Activated CD4-positive, alpha-beta T cell treated with anti-CD3 and anti-CD28 coated beads, Interleukin-10, Interleukin-2, amounts not matched to agents 100 ng/mL and 50 ng/mL, durations not matched to agents 16 hours and 8 hours (primary cell): ENCODE measurements at regions not wholly inside any gene's neighbourhood (a gene's known extent, or its start where the extent isn't known, plus 50 kb on each side); places are given as distances from the start of the nearest gene placed in this dataset.
"Not testable (repeated sequence)": the region's sequence is repeated elsewhere in the genome, so short reads cannot be mapped to it uniquely, and the experiment has no call there.

ENCODE experiments used
- DNase-seq: peaks from one replicate; pipeline ENCODE4 v3.0.0-alpha.2; 2020

GRCh38 chr17:71516149-71516548 is 604.7 kb upstream of the SOX9 start:
- DNase-seq = no peak

- DNase-seq = no peak
Measured at GRCh38 chr17:71519285-71519684, 601.5 kb upstream of the SOX9 start.

DNA sequence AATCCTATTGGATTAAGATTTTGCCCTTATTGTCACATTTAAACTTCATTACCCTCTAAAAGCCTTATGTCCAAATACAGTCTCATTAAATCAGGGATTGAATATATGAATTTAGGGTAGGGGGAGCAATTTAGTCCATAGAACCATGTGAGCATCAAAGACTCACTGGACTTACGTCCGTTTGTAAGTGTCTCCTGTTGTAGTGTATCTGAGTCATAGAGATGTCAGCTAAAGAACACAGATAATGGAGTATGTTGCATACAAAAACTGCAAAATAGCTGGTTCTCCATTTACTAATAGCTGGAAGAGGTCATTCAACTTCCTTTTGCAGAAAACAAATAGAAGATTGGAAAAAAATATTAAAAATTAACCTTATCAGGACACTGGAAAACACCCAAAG is 599.1 kb upstream of the SOX9 start:
- no peak for DNase-seq

DNA sequence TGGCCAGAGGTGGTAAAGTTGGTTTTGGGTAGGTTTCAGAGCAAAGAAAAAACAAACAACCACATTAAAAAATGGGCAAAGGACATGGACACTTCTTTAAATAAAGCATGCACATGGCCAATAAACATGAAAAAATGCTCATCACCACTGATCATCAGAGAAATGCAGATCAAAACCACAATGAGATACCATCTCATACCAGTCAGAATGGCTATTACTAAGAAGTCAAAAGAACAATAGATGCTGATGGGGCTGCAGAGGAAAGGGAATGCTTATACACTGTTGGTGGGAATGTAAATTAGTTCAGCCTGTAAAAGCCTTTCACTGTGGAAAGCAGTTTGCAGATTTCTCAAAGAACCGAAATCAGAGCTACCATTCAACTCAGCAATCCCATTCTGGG is 598.4 kb upstream of the SOX9 start:
- no peak for DNase-seq

DNA sequence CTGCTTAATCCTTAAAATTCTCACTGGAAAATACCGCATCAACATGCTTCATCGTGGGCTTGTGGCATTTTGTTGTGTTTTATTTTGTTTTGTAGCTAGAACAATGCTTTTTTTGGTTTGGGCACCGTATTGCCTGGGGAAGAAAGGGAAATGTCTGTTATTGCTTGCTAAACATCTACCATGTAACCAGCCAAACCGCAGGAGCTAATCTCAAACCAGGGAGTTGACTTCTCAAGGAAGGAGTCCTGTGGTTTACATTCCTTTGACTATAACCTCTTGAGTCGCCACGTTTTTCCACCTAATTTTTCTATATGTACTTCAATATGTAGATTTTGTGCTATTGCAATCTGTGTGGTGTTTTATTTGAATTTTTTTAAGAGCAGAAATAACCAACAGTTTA is 593.5 kb upstream of the SOX9 start:
- DNase-seq = no peak

- no peak for DNase-seq
Measured at GRCh38 chr17:71528210-71528609, 592.6 kb upstream of the SOX9 start.

GRCh38 chr17:71530248-71530647 is 590.6 kb upstream of the SOX9 start:
- DNase-seq = no peak

GRCh38 chr17:71535321-71535720 is 585.5 kb upstream of the SOX9 start:
- no peak for DNase-seq

GRCh38 chr17:71546419-71546818 is 574.4 kb upstream of the SOX9 start:
- DNase-seq = no peak

DNA sequence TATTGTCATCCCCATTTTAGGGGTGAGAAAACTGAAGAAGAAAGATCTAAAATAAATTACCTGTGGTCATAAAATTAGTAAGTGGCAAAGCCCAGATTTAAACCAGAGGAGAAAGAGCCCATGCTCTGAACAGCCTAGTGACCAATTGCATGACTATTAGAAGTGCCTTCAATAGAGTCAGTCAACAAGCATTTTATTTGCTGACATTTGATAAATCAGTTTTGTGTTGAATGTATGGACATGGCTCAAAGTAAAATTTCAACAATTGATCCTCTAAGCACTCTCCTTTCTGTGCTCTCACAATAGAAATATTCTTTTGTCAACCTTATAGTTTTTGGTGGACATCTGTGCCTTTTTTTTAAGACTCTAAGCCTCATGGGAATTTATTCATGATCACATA is 572.9 kb upstream of the SOX9 start:
- DNase-seq = no peak

- no peak for DNase-seq
Measured at GRCh38 chr17:71548540-71549190, 572.2 kb upstream of the SOX9 start.

- DNase-seq = no peak
Measured at GRCh38 chr17:71550675-71551074, 570.1 kb upstream of the SOX9 start.

DNA sequence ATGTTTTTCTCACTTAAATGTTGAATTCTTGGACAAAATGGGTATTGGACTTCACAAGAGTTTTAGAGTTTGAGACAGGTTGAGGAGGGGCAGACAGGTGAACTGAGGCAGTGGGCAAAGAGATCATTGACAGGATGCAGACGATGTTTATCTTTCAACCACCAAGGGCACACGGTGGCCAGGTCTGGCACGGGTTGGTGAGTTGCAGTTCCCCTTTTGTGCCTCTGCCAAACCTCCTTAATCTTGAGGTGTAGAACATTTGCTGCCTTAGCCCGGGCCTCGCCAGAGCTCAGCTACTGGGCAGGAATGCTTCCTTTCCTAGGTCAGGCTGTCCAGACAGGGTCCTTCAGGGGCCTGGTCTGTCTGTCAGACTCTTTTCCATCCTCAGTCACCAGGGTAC is 567.4 kb upstream of the SOX9 start:
- no peak for DNase-seq

DNA sequence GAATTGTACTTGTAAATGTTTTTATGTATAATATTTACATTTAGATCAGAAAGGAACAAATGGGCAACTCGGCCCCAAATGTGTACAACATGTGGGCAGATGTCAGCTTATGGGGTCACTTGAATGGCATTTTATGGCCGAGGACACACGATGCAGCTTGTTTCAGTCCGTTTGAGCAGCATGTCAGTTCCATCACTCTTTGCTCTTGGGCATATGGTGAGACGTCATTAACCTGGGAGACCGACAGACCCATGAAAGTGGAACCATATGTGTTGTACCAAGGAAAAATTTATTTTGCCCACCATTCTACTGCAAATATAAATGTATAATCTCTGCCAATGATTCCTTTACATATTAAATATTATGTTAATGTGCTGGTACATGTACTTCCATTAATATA is 561.9 kb upstream of the SOX9 start:
- no peak for DNase-seq

GRCh38 chr17:71572343-71572742 is 548.5 kb upstream of the SOX9 start:
- no peak for DNase-seq

DNA sequence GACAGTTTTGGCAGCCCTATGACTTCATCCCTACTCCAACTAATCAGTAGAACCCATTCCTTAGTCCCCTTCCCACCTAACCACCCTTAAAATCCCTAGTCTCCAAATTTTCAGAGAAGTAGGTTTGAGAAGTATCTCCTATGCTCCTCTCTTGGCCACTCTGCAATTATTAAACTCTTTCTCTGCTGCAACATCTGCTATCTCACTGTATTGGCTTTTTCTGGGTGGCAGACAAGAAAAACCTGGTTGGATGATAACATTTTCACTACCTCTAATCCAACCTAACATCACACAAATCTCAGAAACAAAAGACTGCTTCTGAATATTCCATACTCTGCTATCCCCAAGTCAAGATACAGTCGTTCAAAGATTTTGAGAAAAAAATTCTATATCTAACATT is 542.4 kb upstream of the SOX9 start:
- DNase-seq = no peak

DNA sequence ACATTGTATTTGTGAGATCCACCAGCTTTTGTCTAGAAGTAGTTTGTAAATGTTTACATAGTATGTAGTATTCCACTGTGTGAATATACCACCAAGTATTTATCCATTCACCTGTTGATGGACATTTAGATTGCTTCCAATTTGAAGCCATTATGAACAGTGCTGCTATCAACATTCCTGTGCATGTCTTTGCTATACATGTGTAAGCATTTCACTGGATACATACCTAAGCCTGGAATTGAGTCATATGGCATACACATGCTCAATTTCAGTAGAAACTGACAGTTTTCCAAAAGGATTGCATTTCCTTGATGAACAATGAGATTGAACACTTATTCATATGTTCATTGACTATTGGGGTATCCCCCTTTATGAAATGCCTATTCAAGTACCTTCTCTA is 540.6 kb upstream of the SOX9 start:
- no peak for DNase-seq

DNA sequence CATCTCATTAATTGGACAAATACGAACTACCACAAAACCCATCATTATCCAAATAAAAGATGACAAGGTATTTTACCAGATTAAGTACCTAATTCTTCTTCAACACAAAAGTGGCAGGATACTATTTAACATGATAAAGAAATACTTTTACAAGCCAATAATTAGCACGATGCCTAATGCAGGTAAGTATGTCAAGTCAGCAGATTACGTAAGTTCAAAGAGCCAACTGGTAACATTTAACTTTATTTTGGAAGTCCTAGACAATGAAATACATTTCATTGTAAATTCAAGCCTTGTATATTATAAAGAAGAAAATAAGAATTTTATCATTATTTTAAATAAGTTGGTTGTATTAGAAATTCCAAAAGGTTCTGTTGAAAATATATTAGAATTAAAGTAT is 535.3 kb upstream of the SOX9 start:
- no peak for DNase-seq

GRCh38 chr17:71592431-71592830 is 528.4 kb upstream of the SOX9 start:
- DNase-seq = no peak

GRCh38 chr17:71593078-71593477 is 527.7 kb upstream of the SOX9 start:
- DNase-seq = no peak

DNA sequence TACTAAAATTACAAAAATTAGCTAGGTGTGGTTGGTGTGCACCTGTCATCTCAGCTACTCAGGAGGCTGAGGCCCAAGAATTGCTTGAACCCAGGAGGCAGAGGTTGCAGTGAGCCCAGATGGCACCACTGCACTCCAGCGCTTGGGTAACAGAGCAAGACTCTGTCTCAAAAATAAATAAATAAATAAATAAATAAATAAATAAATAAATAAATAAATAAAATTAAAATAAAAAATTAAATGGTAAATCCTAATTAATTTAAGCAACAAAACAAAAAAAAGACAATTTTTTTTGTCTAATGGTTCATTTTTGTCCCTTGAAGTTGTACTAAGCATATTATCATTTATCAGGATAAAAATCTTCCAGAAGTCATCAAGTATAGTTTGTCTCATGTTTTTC is 521.2 kb upstream of the SOX9 start:
- DNase-seq = not testable (repeated sequence)

- no peak for DNase-seq
Measured at GRCh38 chr17:71600137-71600789, 520.6 kb upstream of the SOX9 start.

GRCh38 chr17:71601894-71602504 is 518.8 kb upstream of the SOX9 start:
- no peak for DNase-seq

GRCh38 chr17:71613996-71614395 is 506.8 kb upstream of the SOX9 start:
- no peak for DNase-seq

- no peak for DNase-seq
Measured at GRCh38 chr17:71615820-71616219, 505.0 kb upstream of the SOX9 start.
